K562 (cell line): ENCODE measurements at regions not wholly inside any gene's neighbourhood (a gene's known extent, or its start where the extent isn't known, plus 50 kb on each side); places are given as distances from the start of the nearest gene placed in this dataset.

Experiments used
- ATAC-seq: fragments of 200-7000 bp; cut with Tn5 transposase; 3 replicates; pipeline ENCODE4 v1.9.1; 2020; ENCODE audit warnings: moderate library complexity
- BruUV-seq: library from RNA; stranded (reverse); fragments of 400-500 nt; replicated peaks from 2 replicates; lab custom pipeline; 2021; lab: Mats Ljungman, UMichigan
- CTCF ChIA-PET: fragments of 300-600 bp; formaldehyde crosslinking; extraction: SDS; loops from one replicate; lab custom pipeline; 2021; ENCODE audit warnings: low intra/inter-chr PET ratio; lab: Yijun Ruan, JAX
- POLR2A ChIA-PET: fragments of 300-600, 350-650 bp; sonication (Branson Sonifier 250); formaldehyde crosslinking; extraction: SDS; loops from one replicate; lab custom pipeline; 2021; ENCODE audit warnings: antibody characterized with exemption, inconsistent platforms; lab: Yijun Ruan, JAX
- DNase-seq, 4 experiments: peaks; one replicate each; pipeline versions ENCODE4 v3.0.0 to v3.0.0-alpha.2; 2011 to 2018; ENCODE audit warnings: low spot score in 3 of 4, mixed read lengths in 3 of 4; ENCODE audit errors: extremely low read depth in 1 of 4
- FAIRE-seq: peaks from 2 replicates; lab custom pipeline; 2011; peaks lifted over from hg19 to GRCh38; lab: Jason Lieb, UNC
- H2AFZ ChIP-seq: 2 replicates; pipeline ENCODE4 v1.6.0; 2011; ENCODE audit warnings: low read depth, low read length, control low read depth, inconsistent platforms
- H3K27ac ChIP-seq: fragments of 200-600 bp; 3 replicates; pipeline ENCODE4 v1.8.0; 2011; ENCODE audit warnings: low read depth, mild to moderate bottlenecking, control low read depth, inconsistent platforms, low read length, moderate library complexity, mixed read lengths; ENCODE audit errors: extremely low read depth
- H3K27me3 ChIP-seq, 2 experiments: fragments of 300-600 bp in 1 of 2; 2 replicates in 1 of 2; 3 replicates in 1 of 2; pipeline versions ENCODE4 v1.6.0 to v1.8.0; 2011; ENCODE audit warnings: inconsistent platforms in 2 of 2, low read length in 2 of 2, mild to moderate bottlenecking in 1 of 2, mixed read lengths in 1 of 2, moderate library complexity in 1 of 2; ENCODE audit not compliant: control insufficient read depth in 2 of 2, insufficient read depth in 2 of 2
- H3K36me3 ChIP-seq: fragments of 300-600 bp; 3 replicates; pipeline ENCODE4 v1.8.0; 2011; ENCODE audit warnings: mild to moderate bottlenecking, low read length, inconsistent platforms; ENCODE audit not compliant: control insufficient read depth, insufficient read depth
- H3K4me1 ChIP-seq, 2 experiments: fragments of 200-600 bp in 1 of 2; replicated peaks in 1 of 2; 2 replicates in 1 of 2; 3 replicates in 1 of 2; pipeline versions ENCODE4 v1.5.1 to v1.8.0; 2011; ENCODE audit warnings: inconsistent platforms in 2 of 2, low read length in 2 of 2, mild to moderate bottlenecking in 1 of 2, mixed read lengths in 1 of 2, moderate library complexity in 1 of 2; ENCODE audit not compliant: control insufficient read depth in 2 of 2, insufficient read depth in 2 of 2
- H3K4me2 ChIP-seq: 2 replicates; pipeline ENCODE4 v1.6.1; 2011; ENCODE audit warnings: low read length, control low read depth, inconsistent platforms, mixed read lengths; ENCODE audit not compliant: insufficient read depth
- H3K4me3 ChIP-seq: fragments of 200-600 bp; sonication (generic), shearing (Covaris generic); 2 replicates; pipeline ENCODE4 v1.5.1; 2016; ENCODE audit warnings: control low read depth, inconsistent platforms
- H3K79me2 ChIP-seq: fragments of 200-600 bp; 3 replicates; pipeline ENCODE4 v1.8.0; 2011; ENCODE audit warnings: low read length, inconsistent platforms; ENCODE audit not compliant: control insufficient read depth, insufficient read depth
- H3K9ac ChIP-seq, 2 experiments: 2 replicates each; pipeline versions ENCODE4 v1.6.0 to v1.6.1; 2011; ENCODE audit warnings: low read depth in 2 of 2, low read length in 2 of 2, control low read depth in 1 of 2, inconsistent platforms in 1 of 2, mild to moderate bottlenecking in 1 of 2, mixed read lengths in 1 of 2; ENCODE audit not compliant: insufficient read depth in 1 of 2
- H3K9me1 ChIP-seq: one replicate; pipeline ENCODE4 v1.6.0; 2011; ENCODE audit warnings: inconsistent platforms, mild to moderate bottlenecking, low read length, moderate library complexity; ENCODE audit not compliant: control insufficient read depth, insufficient read depth
- H3K9me3 ChIP-seq: replicated peaks from 2 replicates; pipeline ENCODE4 v1.5.1; 2011; ENCODE audit warnings: low read depth, low read length, inconsistent platforms; ENCODE audit not compliant: control insufficient read depth, insufficient read depth
- H4K20me1 ChIP-seq: replicated peaks from 2 replicates; pipeline ENCODE4 v1.6.1; 2011; ENCODE audit warnings: low read length, inconsistent platforms, mixed read lengths; ENCODE audit not compliant: control insufficient read depth, insufficient read depth
- CBX2 ChIP-seq: fragments of 200-600 bp; sonication (generic); IDR thresholded peaks from one replicate; pipeline ENCODE4 v1.6.1; 2012; ENCODE audit warnings: mild to moderate bottlenecking, low read length, inconsistent platforms; ENCODE audit not compliant: insufficient read depth, poor library complexity, severe bottlenecking
- CHD4 ChIP-seq: fragments of 200-600 bp; sonication (generic); IDR thresholded peaks from 3 replicates; pipeline ENCODE4 v1.6.1; 2012; ENCODE audit warnings: low read depth, mild to moderate bottlenecking, mixed read lengths, low read length, inconsistent platforms; ENCODE audit not compliant: insufficient read depth, insufficient replicate concordance, poor library complexity, severe bottlenecking
- ILK ChIP-seq: fragments of 450-650 bp; IDR thresholded peaks from 2 replicates; pipeline ENCODE4 v1.6.1; 2016; ENCODE audit warnings: missing genetic modification characterization, low read depth, mild to moderate bottlenecking, missing compliant biosample characterization, moderate library complexity, borderline replicate concordance
- KAT2B ChIP-seq: IDR thresholded peaks from one replicate; pipeline ENCODE4 v1.6.1; 2012; ENCODE audit warnings: low read depth, mild to moderate bottlenecking, control low read depth, inconsistent platforms, low read length, moderate library complexity
- NFRKB ChIP-seq: fragments of 450-650 bp; IDR thresholded peaks from 2 replicates; pipeline ENCODE4 v1.6.1; 2016; ENCODE audit warnings: low read depth
- RBM17 ChIP-seq: fragments of 200-400 bp; formaldehyde crosslinking; IDR thresholded peaks from 2 replicates; pipeline ENCODE4 v1.6.1; 2017; ENCODE audit warnings: low read depth, mild to moderate bottlenecking, low read length, borderline replicate concordance
- STAG1 ChIP-seq: sonication (generic); formaldehyde crosslinking; IDR thresholded peaks from 2 replicates; pipeline ENCODE4 v1.5.0; 2020; ENCODE audit warnings: missing genetic modification reagents, borderline replicate concordance
- TCF7L2 ChIP-seq: fragments of 150-350 bp; IDR thresholded peaks from 2 replicates; pipeline ENCODE4 v1.6.1; 2016; ENCODE audit warnings: low read depth, mild to moderate bottlenecking, low read length, moderate library complexity
- THAP12 ChIP-seq: fragments of 250-450 bp; sonication (Bioruptor Pico); IDR thresholded peaks from 2 replicates; pipeline ENCODE4 v1.9.0; 2021; ENCODE audit warnings: mild to moderate bottlenecking, inconsistent platforms
- ZC3H8 ChIP-seq: fragments of 450-650 bp; IDR thresholded peaks from 2 replicates; pipeline ENCODE4 v1.6.1; 2017
- ZNF124 ChIP-seq: sonication (generic); formaldehyde crosslinking; IDR thresholded peaks from 2 replicates; pipeline ENCODE4 v1.8.1; 2022; ENCODE audit warnings: missing genetic modification reagents
- ZNF174 ChIP-seq: fragments of 250-450 bp; sonication (Bioruptor Pico); IDR thresholded peaks from 2 replicates; pipeline ENCODE4 v1.4.0; 2020; ENCODE audit warnings: mild to moderate bottlenecking
- ZNF212 ChIP-seq: fragments of 450-650 bp; formaldehyde crosslinking; IDR thresholded peaks from 2 replicates; pipeline ENCODE4 v1.4.0; 2020; ENCODE audit warnings: mild to moderate bottlenecking
- WGBS: fragments of 100-300 bp; shearing (Covaris generic); methylation state at CpG from one replicate; pipeline ENCODE4 v1.1.6; 2016; ENCODE audit warnings: low coverage, mixed read lengths; ENCODE audit not compliant: insufficient coverage; ENCODE audit errors: missing lambda C conversion rate; 5-methylcytosine and 5-hydroxymethylcytosine counted together
- in situ Hi-C: fragments of 300-500 bp; cut with MboI; formaldehyde crosslinking; loops from 4 replicates; pipeline ENCODE4 v1.15.0; 2018; ENCODE audit warnings: inconsistent platforms, mixed read lengths
- intact Hi-C: fragments of 100-400 bp; cut with micrococcal nuclease; formaldehyde crosslinking; loops from 2 replicates; pipeline ENCODE4 v1.14.2; 2022
- TF ChIP-seq, protein P1 (sequence below), 2 experiments: fragments of 250-450 bp in 1 of 2; fragments of 450-650 bp in 1 of 2; sonication (Bioruptor Pico) in 1 of 2; IDR thresholded peaks; 2 replicates each; pipeline versions ENCODE4 v1.6.1 to v1.8.0; 2016 to 2021; ENCODE audit warnings: mild to moderate bottlenecking in 2 of 2, moderate library complexity in 2 of 2, missing compliant biosample characterization in 1 of 2, missing genetic modification characterization in 1 of 2
- TF ChIP-seq, protein P2 (sequence below), 2 experiments: fragments of 200-800 bp in 1 of 2; sonication (Bioruptor generic) in 1 of 2; sonication (generic) in 1 of 2; formaldehyde crosslinking in 1 of 2; IDR thresholded peaks in 1 of 2; conservative IDR thresholded peaks in 1 of 2; 2 replicates each; pipeline versions ENCODE4 v1.5.0 to v1.6.1; 2016 to 2020; ENCODE audit warnings: missing compliant biosample characterization in 1 of 2, missing genetic modification characterization in 1 of 2, missing genetic modification reagents in 1 of 2
- TF ChIP-seq, protein P3 (sequence below), 2 experiments: fragments of 450-650 bp in 1 of 2; sonication (generic) in 1 of 2; formaldehyde crosslinking; conservative IDR thresholded peaks; 2 replicates each; pipeline versions ENCODE4 v1.4.0 to v1.8.1; 2020 to 2022; ENCODE audit warnings: mild to moderate bottlenecking in 1 of 2, missing genetic modification reagents in 1 of 2

- TF ChIP-seq, protein P1, sequence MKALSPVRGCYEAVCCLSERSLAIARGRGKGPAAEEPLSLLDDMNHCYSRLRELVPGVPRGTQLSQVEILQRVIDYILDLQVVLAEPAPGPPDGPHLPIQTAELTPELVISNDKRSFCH (CRISPR knock-in tag; IDR thresholded peaks at IDR 0.05): no peak
- TF ChIP-seq, protein P1 (tag; IDR thresholded peaks at IDR 0.05): no peak
- no peak for TF ChIP-seq STAG1 (CRISPR knock-in tag)
- TF ChIP-seq, all 486 proteins: peak for 0
These were observed 409.2 kb upstream of the LRRC4C start (continued) for GRCh38 chr11:41868606-41869005.

DNA sequence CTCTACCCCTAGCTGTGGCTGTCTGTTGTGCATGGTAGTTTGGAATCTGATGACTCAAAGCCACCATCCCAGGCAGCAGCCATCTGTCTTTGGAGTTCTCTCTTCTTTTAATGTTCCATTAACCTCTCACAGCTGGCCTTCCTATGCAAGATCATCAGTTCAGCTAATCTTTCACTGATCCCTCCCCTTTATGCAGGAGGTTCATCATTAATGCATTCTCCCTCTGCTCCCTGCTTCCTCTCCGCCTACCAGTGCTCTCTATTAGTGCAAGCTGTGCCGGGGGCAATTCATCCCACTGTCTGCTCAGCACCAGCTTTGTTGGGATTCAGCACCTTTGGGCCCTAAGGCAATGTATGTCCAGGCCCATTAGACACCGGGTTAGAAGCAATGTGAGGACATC lies 413.0 kb upstream of the LRRC4C start:
- no peak overlapping the region for H3K4me2 ChIP-seq
- FAIRE-seq: no peak
- no peak for TF ChIP-seq ZNF124 (CRISPR knock-in tag)
- TF ChIP-seq, protein P2, sequence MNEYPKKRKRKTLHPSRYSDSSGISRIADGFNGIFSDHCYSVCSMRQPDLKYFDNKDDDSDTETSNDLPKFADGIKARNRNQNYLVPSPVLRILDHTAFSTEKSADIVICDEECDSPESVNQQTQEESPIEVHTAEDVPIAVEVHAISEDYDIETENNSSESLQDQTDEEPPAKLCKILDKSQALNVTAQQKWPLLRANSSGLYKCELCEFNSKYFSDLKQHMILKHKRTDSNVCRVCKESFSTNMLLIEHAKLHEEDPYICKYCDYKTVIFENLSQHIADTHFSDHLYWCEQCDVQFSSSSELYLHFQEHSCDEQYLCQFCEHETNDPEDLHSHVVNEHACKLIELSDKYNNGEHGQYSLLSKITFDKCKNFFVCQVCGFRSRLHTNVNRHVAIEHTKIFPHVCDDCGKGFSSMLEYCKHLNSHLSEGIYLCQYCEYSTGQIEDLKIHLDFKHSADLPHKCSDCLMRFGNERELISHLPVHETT (CRISPR knock-in tag; conservative IDR thresholded peaks at IDR 0.05 in 1 of 2, IDR thresholded peaks at IDR 0.05 in 1 of 2): no peak
- no peak for TF ChIP-seq ZNF212 (CRISPR knock-in tag)
- TF ChIP-seq THAP12: no peak
- TF ChIP-seq CHD4: no peak
- no peak for TF ChIP-seq ZNF174 (CRISPR knock-in tag)
- TF ChIP-seq KAT2B: no peak
- no peak for TF ChIP-seq RBM17
- TF ChIP-seq ILK (tag): no peak
- TF ChIP-seq CBX2: no peak
- TF ChIP-seq, protein P3, sequence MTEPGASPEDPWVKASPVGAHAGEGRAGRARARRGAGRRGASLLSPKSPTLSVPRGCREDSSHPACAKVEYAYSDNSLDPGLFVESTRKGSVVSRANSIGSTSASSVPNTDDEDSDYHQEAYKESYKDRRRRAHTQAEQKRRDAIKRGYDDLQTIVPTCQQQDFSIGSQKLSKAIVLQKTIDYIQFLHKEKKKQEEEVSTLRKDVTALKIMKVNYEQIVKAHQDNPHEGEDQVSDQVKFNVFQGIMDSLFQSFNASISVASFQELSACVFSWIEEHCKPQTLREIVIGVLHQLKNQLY (CRISPR knock-in tag; conservative IDR thresholded peaks at IDR 0.05): no peak
- no peak for TF ChIP-seq ZC3H8
- no peak for TF ChIP-seq NFRKB
- no peak for TF ChIP-seq TCF7L2

More for the DNA sequence above, 413.0 kb upstream of the LRRC4C start:
- Histone ChIP-seq H3K36me3 (no peaks in the 10 kb centered on the region), H3K27me3 (no peaks in the 10 kb centered on the region), H4K20me1 (no peaks in the 10 kb centered on the region), H3K9me3 (no peaks in the 10 kb centered on the region), H3K4me1 (no peaks in the 10 kb centered on the region), H3K4me3 (no peak overlapping the region), H3K27ac (no peak overlapping the region), H3K79me2 (no peaks in the 10 kb centered on the region), H3K9ac (no peak overlapping the region), H2AFZ (no peak overlapping the region), H3K9me1 (no peaks in the 10 kb centered on the region)
- in situ Hi-C loops (no loop called here), intact Hi-C loops (no loop called here)
- CTCF ChIA-PET: no interaction called here
- WGBS: 0% methylated on average over 3 of the region's 3 CpGs
- BruUV-seq: no TSS peak
- POLR2A ChIA-PET: no interaction called here
- DNase-seq (no peak), ATAC-seq (no peak)
